D341Med (cell line): ENCODE measurements at regions not wholly inside any gene's neighbourhood (a gene's known extent, or its start where the extent isn't known, plus 50 kb on each side); places are given as distances from the start of the nearest gene placed in this dataset.

Experiments
- DNase-seq: peaks from one replicate; pipeline ENCODE4 v3.0.0; 2012; ENCODE audit warnings: low spot score

GRCh38 chr13:99822820-99823219 is 148.7 kb downstream of the ZIC5 start:
- no peak for DNase-seq

GRCh38 chr13:99821741-99822140 is 149.8 kb downstream of the ZIC5 start:
- DNase-seq, result no peak

- DNase-seq, result no peak
These were observed 151.6 kb downstream of the ZIC5 start for GRCh38 chr13:99819967-99820366.

GRCh38 chr13:99816321-99816720 is 155.2 kb downstream of the ZIC5 start:
- DNase-seq, result no peak

GRCh38 chr13:99813336-99814095 is 158.1 kb downstream of the ZIC5 start:
- DNase-seq, result no peak

GRCh38 chr13:99812625-99813024 is 158.9 kb downstream of the ZIC5 start:
- DNase-seq, result no peak

GRCh38 chr13:99811067-99811700 is 160.4 kb downstream of the ZIC5 start:
- DNase-seq, result no peak

- DNase-seq, result no peak
These were observed 161.6 kb downstream of the ZIC5 start for GRCh38 chr13:99809926-99810325.

GRCh38 chr13:99809496-99809895 is 162.1 kb downstream of the ZIC5 start:
- DNase-seq, result no peak

- DNase-seq, result no peak
These were observed 162.8 kb downstream of the ZIC5 start for GRCh38 chr13:99808786-99809185.

- no peak for DNase-seq
These were observed 164.9 kb downstream of the ZIC5 start for GRCh38 chr13:99806671-99807070.

- no peak for DNase-seq
These were observed 166.2 kb downstream of the ZIC5 start for GRCh38 chr13:99805361-99805760.

- no peak for DNase-seq
These were observed 168.4 kb downstream of the ZIC5 start for GRCh38 chr13:99803141-99803540.

GRCh38 chr13:99802416-99802815 is 169.2 kb downstream of the ZIC5 start:
- DNase-seq, result no peak

- DNase-seq, result no peak
These were observed 170.6 kb downstream of the ZIC5 start for GRCh38 chr13:99800951-99801350.

- DNase-seq, result no peak
These were observed 171.6 kb downstream of the ZIC5 start for GRCh38 chr13:99800011-99800410.

- no peak for DNase-seq
These were observed 172.8 kb downstream of the ZIC5 start for GRCh38 chr13:99798756-99799155.

- DNase-seq, result no peak
These were observed 173.9 kb downstream of the ZIC5 start for GRCh38 chr13:99797691-99798090.

GRCh38 chr13:99796175-99796819 is 175.3 kb downstream of the ZIC5 start:
- no peak for DNase-seq

GRCh38 chr13:99792079-99792921 is 179.3 kb downstream of the ZIC5 start:
- DNase-seq, result no peak

GRCh38 chr13:99782669-99783068 is 188.9 kb downstream of the ZIC5 start:
- DNase-seq, result no peak

- DNase-seq, result peak; percentile 62
These were observed 193.1 kb downstream of the ZIC5 start for GRCh38 chr13:99778500-99778899.
